A673 (cell line): ENCODE measurements at regions not wholly inside any gene's neighbourhood (a gene's known extent, or its start where the extent isn't known, plus 50 kb on each side); places are given as distances from the start of the nearest gene placed in this dataset.

ENCODE experiments used
- BruUV-seq: library from RNA; stranded (reverse); fragments of 400-500 nt; replicated peaks from 2 replicates; lab custom pipeline; 2021; lab: Mats Ljungman, UMichigan
- CTCF ChIA-PET: fragments of 300-600 bp; sonication (Branson Sonifier 250); formaldehyde crosslinking; loops from one replicate; lab custom pipeline; 2022; ENCODE audit warnings: antibody characterized with exemption; lab: Charles Lee
- POLR2A ChIA-PET: fragments of 300-600 bp; sonication (Branson Sonifier 250); formaldehyde crosslinking; loops from one replicate; lab custom pipeline; 2022; ENCODE audit warnings: antibody characterized with exemption; ENCODE audit not compliant: low non-redundant PET; lab: Charles Lee
- DNase-seq: peaks from one replicate; pipeline ENCODE4 v3.0.0-alpha.2; 2015; ENCODE audit warnings: low spot score
- H3K27ac ChIP-seq: fragments of 200-600 bp; sonication (generic); 2 replicates; pipeline ENCODE4 v1.5.1; 2016; ENCODE audit warnings: mixed run types, low read depth, mild to moderate bottlenecking, mixed read lengths, antibody characterized with exemption, low read length; ENCODE audit not compliant: poor library complexity, severe bottlenecking
- H3K27me3 ChIP-seq: fragments of 200-600 bp; sonication (generic); replicated peaks from 2 replicates; pipeline ENCODE4 v1.6.1; 2017; ENCODE audit warnings: mixed run types, low read depth, mild to moderate bottlenecking, mixed read lengths, antibody characterized with exemption, low read length; ENCODE audit not compliant: insufficient read depth, poor library complexity
- H3K36me3 ChIP-seq: fragments of 200-600 bp; sonication (generic); 2 replicates; pipeline ENCODE4 v1.6.1; 2016; ENCODE audit warnings: mixed run types, mild to moderate bottlenecking, mixed read lengths, antibody characterized with exemption, low read length; ENCODE audit not compliant: insufficient read depth, poor library complexity, severe bottlenecking
- H3K4me1 ChIP-seq: fragments of 200-600 bp; sonication (generic); 2 replicates; pipeline ENCODE4 v1.6.1; 2017; ENCODE audit warnings: mixed run types, mild to moderate bottlenecking, mixed read lengths, antibody characterized with exemption, low read length; ENCODE audit not compliant: insufficient read depth, poor library complexity, severe bottlenecking
- H3K4me3 ChIP-seq: fragments of 200-600 bp; sonication (generic); 2 replicates; pipeline ENCODE4 v1.5.1; 2016; ENCODE audit warnings: low read depth, mixed run types, mild to moderate bottlenecking, mixed read lengths, low read length; ENCODE audit not compliant: poor library complexity, severe bottlenecking
- H3K9me3 ChIP-seq: fragments of 200-600 bp; sonication (generic); 2 replicates; pipeline ENCODE4 v1.6.1; 2016; ENCODE audit warnings: mixed run types, low read depth, mild to moderate bottlenecking, mixed read lengths, antibody characterized with exemption, low read length; ENCODE audit not compliant: poor library complexity, severe bottlenecking
- CTCF ChIP-seq: fragments of 300-800, 200-600 bp; sonication (generic); conservative IDR thresholded peaks from 2 replicates; pipeline ENCODE4 v1.5.1; 2017; ENCODE audit warnings: low read depth, mild to moderate bottlenecking, antibody characterized with exemption, low read length, moderate library complexity, mixed read lengths
- EZH2 ChIP-seq: fragments of 200-600 bp; sonication (generic); IDR thresholded peaks from 2 replicates; pipeline ENCODE4 v1.6.1; 2017; ENCODE audit warnings: borderline replicate concordance, low read depth, mild to moderate bottlenecking, mixed read lengths, antibody characterized with exemption, low read length; ENCODE audit not compliant: poor library complexity, severe bottlenecking
- intact Hi-C: fragments of 100-400 bp; cut with micrococcal nuclease; formaldehyde crosslinking; loops from one replicate; pipeline ENCODE4 v1.10.0; 2022; ENCODE audit not compliant: unreplicated experiment

DNA sequence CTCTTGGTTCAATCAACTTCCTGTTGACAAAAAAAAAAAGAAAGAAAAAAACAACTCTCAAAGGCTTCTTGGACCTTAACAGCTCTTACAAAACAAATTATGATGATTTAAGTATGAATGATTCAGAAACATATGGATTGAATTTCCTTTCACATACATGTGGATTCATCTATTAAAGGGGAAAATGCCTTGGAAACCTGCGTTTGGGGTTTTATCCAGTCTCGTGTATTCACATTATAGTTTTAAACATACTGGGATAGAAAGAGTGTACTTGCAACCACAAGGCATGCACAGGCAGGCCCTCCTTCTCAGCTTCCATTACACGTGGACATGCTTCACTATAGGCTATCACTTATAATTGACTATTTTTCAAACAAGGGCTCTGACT lies 286.7 kb downstream of the INHBA start:
- Histone ChIP-seq H3K36me3 (no peaks in the 10 kb centered on the region), H3K9me3 (no peaks in the 10 kb centered on the region), H3K4me3 (no peak overlapping the region), H3K4me1 (no peaks in the 10 kb centered on the region), H3K27me3 (no peaks in the 10 kb centered on the region), H3K27ac (no peak overlapping the region)
- CTCF ChIA-PET: no interaction called here
- BruUV-seq: no TSS peak
- intact Hi-C loops: no loop called here
- DNase-seq: no peak
- POLR2A ChIA-PET: no interaction called here
- no peak for TF ChIP-seq EZH2

DNA sequence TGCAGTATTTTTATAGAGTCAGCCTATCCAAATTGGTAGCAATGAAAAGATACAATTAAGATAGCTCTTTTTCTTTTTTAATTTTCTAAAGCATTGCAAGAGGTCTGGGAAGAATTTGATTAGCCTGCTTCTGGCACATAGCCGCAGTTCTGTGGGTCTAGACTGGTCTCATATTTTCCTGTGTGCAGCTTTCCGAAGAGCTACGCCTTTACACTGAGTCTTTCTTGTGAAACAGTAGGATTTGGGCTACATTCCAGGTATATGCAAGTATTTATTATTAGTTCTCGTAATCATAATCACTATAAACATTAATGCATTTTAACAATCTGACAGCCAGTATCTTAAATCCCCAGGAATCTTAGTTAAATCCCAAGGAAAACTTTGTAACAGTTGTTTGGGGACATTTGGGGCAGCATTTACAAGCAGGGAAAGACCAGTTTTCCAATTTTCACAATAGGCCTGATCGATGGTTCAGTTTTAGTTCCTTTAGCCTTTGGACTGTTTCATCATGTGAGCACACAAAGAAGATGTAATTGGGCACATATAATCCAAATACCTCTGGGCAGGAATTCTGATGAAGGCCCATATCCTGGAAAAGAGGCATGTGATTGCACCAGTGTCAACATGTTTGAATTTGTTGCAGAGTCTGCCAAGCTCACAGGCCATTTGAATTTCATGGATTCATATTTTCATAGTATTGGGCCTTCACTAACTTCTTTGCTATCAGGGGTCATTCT lies 287.3 kb downstream of the INHBA start:
- Histone ChIP-seq H3K27ac (no peak overlapping the region), H3K27me3 (no peaks in the 10 kb centered on the region), H3K9me3 (no peaks in the 10 kb centered on the region), H3K4me3 (no peak overlapping the region), H3K4me1 (no peaks in the 10 kb centered on the region), H3K36me3 (no peaks in the 10 kb centered on the region)
- TF ChIP-seq CTCF: no peak
- no peak for TF ChIP-seq EZH2
- BruUV-seq: no TSS peak
- intact Hi-C loops: no loop called here
- POLR2A ChIA-PET: no interaction called here
- CTCF ChIA-PET: no interaction called here
- DNase-seq: no peak

GRCh38 chr7:41415051-41415450 lies 287.8 kb downstream of the INHBA start:
- H3K4me1 ChIP-seq: no peaks in the 10 kb centered on the region
- H3K27ac ChIP-seq: no peak overlapping the region
- intact Hi-C loops: no loop called here
- H3K36me3 ChIP-seq: no peaks in the 10 kb centered on the region
- CTCF ChIA-PET: no interaction called here
- no peaks in the 10 kb centered on the region for H3K27me3 ChIP-seq
- H3K4me3 ChIP-seq: no peak overlapping the region
- POLR2A ChIA-PET: no interaction called here
- no peaks in the 10 kb centered on the region for H3K9me3 ChIP-seq
- no TSS peak for BruUV-seq
- DNase-seq: no peak
- no peak for TF ChIP-seq CTCF
- no peak for TF ChIP-seq EZH2

- Histone ChIP-seq H3K27ac (no peak overlapping the region), H3K4me1 (no peaks in the 10 kb centered on the region), H3K4me3 (no peak overlapping the region), H3K27me3 (no peaks in the 10 kb centered on the region), H3K36me3 (no peaks in the 10 kb centered on the region), H3K9me3 (no peaks in the 10 kb centered on the region)
- ChIA-PET CTCF (no interaction called here), POLR2A (no interaction called here)
- intact Hi-C loops: no loop called here
- BruUV-seq: no TSS peak
- no peak for DNase-seq
- no peak for TF ChIP-seq EZH2
- TF ChIP-seq CTCF: no peak
These were observed 298.4 kb downstream of the INHBA start for GRCh38 chr7:41404375-41405074.
